Stimulated activated naive CD8-positive, alpha-beta T cell treated with anti-CD3 and anti-CD28 coated beads, Interleukin-15, Interleukin-2, amounts not matched to agents 100 ng/mL and 50 ng/mL, for 24 hours (primary cell): ENCODE measurements at regions not wholly inside any gene's neighbourhood (a gene's known extent, or its start where the extent isn't known, plus 50 kb on each side); places are given as distances from the start of the nearest gene placed in this dataset.
"Not testable (repeated sequence)": the region's sequence is repeated elsewhere in the genome, so short reads cannot be mapped to it uniquely, and the experiment has no call there.

Experiments used
- H3K27ac Mint-ChIP-seq: one replicate; pipeline ENCODE4 v1.8.0; 2021; ENCODE audit warnings: mild to moderate bottlenecking, mixed read lengths
- H3K27me3 Mint-ChIP-seq: one replicate; pipeline ENCODE4 v1.8.0; 2021; ENCODE audit warnings: mixed read lengths
- H3K36me3 Mint-ChIP-seq: one replicate; pipeline ENCODE4 v1.8.0; 2021; ENCODE audit warnings: low read depth, mixed read lengths
- H3K4me1 Mint-ChIP-seq: one replicate; pipeline ENCODE4 v1.8.0; 2021; ENCODE audit warnings: low read depth, mixed read lengths
- H3K4me3 Mint-ChIP-seq: one replicate; pipeline ENCODE4 v1.8.0; 2021; ENCODE audit warnings: mild to moderate bottlenecking, mixed read lengths
- H3K9me3 Mint-ChIP-seq: one replicate; pipeline ENCODE4 v1.8.0; 2021; ENCODE audit warnings: mixed read lengths

- Mint-ChIP-seq H3K9me3 (no peaks in the 10 kb centered on the region), H3K4me1 (no peaks in the 10 kb centered on the region), H3K36me3 (no peaks in the 10 kb centered on the region), H3K27ac (no peak overlapping the region), H3K27me3 (peaks cover 35% of the 10 kb centered on the region), H3K4me3 (no peak overlapping the region)
Measured at GRCh38 chr15:31609258-31609681, 282.6 kb downstream of the KLF13 start.

GRCh38 chr15:31609906-31610305 lies 283.3 kb downstream of the KLF13 start:
- H3K9me3 Mint-ChIP-seq: no peaks in the 10 kb centered on the region
- no peaks in the 10 kb centered on the region for H3K36me3 Mint-ChIP-seq
- H3K4me1 Mint-ChIP-seq: no peaks in the 10 kb centered on the region
- no peak overlapping the region for H3K4me3 Mint-ChIP-seq
- H3K27me3 Mint-ChIP-seq: peaks cover 35% of the 10 kb centered on the region
- H3K27ac Mint-ChIP-seq: no peak overlapping the region

GRCh38 chr15:31615643-31616415 lies 289.2 kb downstream of the KLF13 start:
- H3K4me1 Mint-ChIP-seq: no peaks in the 10 kb centered on the region
- H3K9me3 Mint-ChIP-seq: no peaks in the 10 kb centered on the region
- H3K27ac Mint-ChIP-seq: no peak overlapping the region
- H3K27me3 Mint-ChIP-seq: peaks cover 30% of the 10 kb centered on the region
- H3K4me3 Mint-ChIP-seq: no peak overlapping the region
- no peaks in the 10 kb centered on the region for H3K36me3 Mint-ChIP-seq

GRCh38 chr15:31623297-31623696 lies 296.7 kb downstream of the KLF13 start:
- not testable (repeated sequence) for H3K4me1 Mint-ChIP-seq, H3K36me3 Mint-ChIP-seq, H3K9me3 Mint-ChIP-seq, H3K4me3 Mint-ChIP-seq, H3K27ac Mint-ChIP-seq, H3K27me3 Mint-ChIP-seq

GRCh38 chr15:31624115-31624514 lies 297.5 kb downstream of the KLF13 start:
- H3K4me3 Mint-ChIP-seq, H3K4me1 Mint-ChIP-seq, H3K36me3 Mint-ChIP-seq, H3K27me3 Mint-ChIP-seq, H3K9me3 Mint-ChIP-seq, H3K27ac Mint-ChIP-seq: not testable (repeated sequence)

GRCh38 chr15:31635715-31636114 lies 309.1 kb downstream of the KLF13 start:
- H3K27ac Mint-ChIP-seq, H3K4me3 Mint-ChIP-seq, H3K9me3 Mint-ChIP-seq, H3K4me1 Mint-ChIP-seq, H3K36me3 Mint-ChIP-seq: not testable (repeated sequence)
- peaks cover 25% of the 10 kb centered on the region for H3K27me3 Mint-ChIP-seq

GRCh38 chr15:31636911-31637310 lies 310.3 kb downstream of the KLF13 start:
- H3K4me3 Mint-ChIP-seq, H3K27ac Mint-ChIP-seq, H3K9me3 Mint-ChIP-seq, H3K36me3 Mint-ChIP-seq, H3K4me1 Mint-ChIP-seq: not testable (repeated sequence)
- H3K27me3 Mint-ChIP-seq: peaks cover 20% of the 10 kb centered on the region

- not testable (repeated sequence) for H3K27ac Mint-ChIP-seq, H3K36me3 Mint-ChIP-seq, H3K9me3 Mint-ChIP-seq, H3K4me1 Mint-ChIP-seq, H3K4me3 Mint-ChIP-seq
- H3K27me3 Mint-ChIP-seq: peaks cover 23% of the 10 kb centered on the region
Measured at GRCh38 chr15:31643955-31644354, 317.3 kb downstream of the KLF13 start.

- H3K4me3 Mint-ChIP-seq: not testable (repeated sequence)
- H3K27me3 Mint-ChIP-seq: peaks cover 26% of the 10 kb centered on the region
Measured at GRCh38 chr15:31644761-31645160, 318.1 kb downstream of the KLF13 start.

GRCh38 chr15:31647337-31647826 lies 320.7 kb downstream of the KLF13 start:
- not testable (repeated sequence) for H3K4me1 Mint-ChIP-seq, H3K4me3 Mint-ChIP-seq, H3K36me3 Mint-ChIP-seq, H3K27ac Mint-ChIP-seq, H3K9me3 Mint-ChIP-seq
- H3K27me3 Mint-ChIP-seq: peaks cover 22% of the 10 kb centered on the region

More at GRCh38 chr15:31644761-31645160, 318.1 kb downstream of the KLF13 start:
- H3K36me3 Mint-ChIP-seq, H3K27ac Mint-ChIP-seq, H3K4me1 Mint-ChIP-seq, H3K9me3 Mint-ChIP-seq: not testable (repeated sequence)

- not testable (repeated sequence) for H3K36me3 Mint-ChIP-seq, H3K4me1 Mint-ChIP-seq, H3K4me3 Mint-ChIP-seq, H3K27ac Mint-ChIP-seq, H3K9me3 Mint-ChIP-seq
- H3K27me3 Mint-ChIP-seq: peaks cover 18% of the 10 kb centered on the region
Measured at GRCh38 chr15:31649634-31650033, 323.0 kb downstream of the KLF13 start.

GRCh38 chr15:31650055-31650701 lies 323.5 kb downstream of the KLF13 start:
- not testable (repeated sequence) for H3K36me3 Mint-ChIP-seq, H3K27ac Mint-ChIP-seq, H3K9me3 Mint-ChIP-seq, H3K4me1 Mint-ChIP-seq, H3K4me3 Mint-ChIP-seq
- peaks cover 14% of the 10 kb centered on the region for H3K27me3 Mint-ChIP-seq

- H3K27ac Mint-ChIP-seq, H3K36me3 Mint-ChIP-seq, H3K9me3 Mint-ChIP-seq, H3K4me3 Mint-ChIP-seq, H3K27me3 Mint-ChIP-seq, H3K4me1 Mint-ChIP-seq: not testable (repeated sequence)
Measured at GRCh38 chr15:31656915-31657314, 330.3 kb downstream of the KLF13 start.

- Mint-ChIP-seq H3K36me3 (no peaks in the 10 kb centered on the region), H3K4me1 (no peaks in the 10 kb centered on the region), H3K27ac (no peak overlapping the region), H3K27me3 (peaks cover 15% of the 10 kb centered on the region), H3K9me3 (peaks cover 10% of the 10 kb centered on the region), H3K4me3 (no peak overlapping the region)
Measured at GRCh38 chr15:31660816-31661215, 334.2 kb downstream of the KLF13 start.

- H3K4me1 Mint-ChIP-seq, H3K36me3 Mint-ChIP-seq, H3K4me3 Mint-ChIP-seq, H3K27ac Mint-ChIP-seq, H3K9me3 Mint-ChIP-seq: not testable (repeated sequence)
- H3K27me3 Mint-ChIP-seq: peaks cover 33% of the 10 kb centered on the region
Measured at GRCh38 chr15:31665732-31666131, 339.1 kb downstream of the KLF13 start.
